Transverse colon (tissue), 4 donors: ENCODE measurements at regions not wholly inside any gene's neighbourhood (a gene's known extent, or its start where the extent isn't known, plus 50 kb on each side); places are given as distances from the start of the nearest gene placed in this dataset.

Experiments used
- CTCF ChIP-seq, 5 experiments: fragments of 200-600 bp in 3 of 5; fragments of 450-650 bp in 2 of 5; sonication (generic) in 3 of 5; IDR thresholded peaks; 1 replicate in 2 of 5; 2 replicates in 3 of 5; pipeline ENCODE4 v1.5.1; 2016 to 2017; ENCODE audit warnings: antibody characterized with exemption in 5 of 5, inconsistent platforms in 3 of 5, mild to moderate bottlenecking in 2 of 5, moderate library complexity in 1 of 5
- POLR2AphosphoS5 ChIP-seq, 3 donors: sonication (generic); formaldehyde crosslinking; IDR thresholded peaks; one replicate each; pipeline ENCODE4 v1.6.1; 2016; ENCODE audit warnings: antibody characterized with exemption in 3 of 3

- no peak for TF ChIP-seq CTCF (IDR thresholded peaks at IDR 0.05)
- TF ChIP-seq POLR2AphosphoS5 (IDR thresholded peaks at IDR 0.05): no peak
These were observed 59.6 kb upstream of the CNTLN start for GRCh38 chr9:17075146-17075757.
